HUES48 (cell line): ENCODE measurements at regions not wholly inside any gene's neighbourhood (a gene's known extent, or its start where the extent isn't known, plus 50 kb on each side); places are given as distances from the start of the nearest gene placed in this dataset.

Experiments
- H3K27ac ChIP-seq: one replicate; pipeline ENCODE4 v1.7.0; 2013; ENCODE audit warnings: low read depth, low read length, inconsistent platforms
- H3K27me3 ChIP-seq: 2 replicates; pipeline ENCODE4 v1.6.1; 2013; ENCODE audit warnings: mild to moderate bottlenecking, low read length; ENCODE audit not compliant: control insufficient read depth, insufficient read depth
- H3K36me3 ChIP-seq: 2 replicates; pipeline ENCODE4 v1.6.1; 2013; ENCODE audit warnings: low read length; ENCODE audit not compliant: control insufficient read depth, insufficient read depth
- H3K4me1 ChIP-seq: 2 replicates; pipeline ENCODE4 v1.6.1; 2013; ENCODE audit warnings: mild to moderate bottlenecking, low read length; ENCODE audit not compliant: control insufficient read depth, insufficient read depth
- H3K4me3 ChIP-seq: 2 replicates; pipeline ENCODE4 v1.5.1; 2013; ENCODE audit warnings: mild to moderate bottlenecking, low read depth, low read length
- H3K9ac ChIP-seq: 2 replicates; pipeline ENCODE4 v1.6.1; 2013; ENCODE audit warnings: mild to moderate bottlenecking, low read depth, low read length, moderate library complexity
- H3K9me3 ChIP-seq: 2 replicates; pipeline ENCODE4 v1.6.1; 2013; ENCODE audit warnings: low read length; ENCODE audit not compliant: control insufficient read depth, insufficient read depth

DNA sequence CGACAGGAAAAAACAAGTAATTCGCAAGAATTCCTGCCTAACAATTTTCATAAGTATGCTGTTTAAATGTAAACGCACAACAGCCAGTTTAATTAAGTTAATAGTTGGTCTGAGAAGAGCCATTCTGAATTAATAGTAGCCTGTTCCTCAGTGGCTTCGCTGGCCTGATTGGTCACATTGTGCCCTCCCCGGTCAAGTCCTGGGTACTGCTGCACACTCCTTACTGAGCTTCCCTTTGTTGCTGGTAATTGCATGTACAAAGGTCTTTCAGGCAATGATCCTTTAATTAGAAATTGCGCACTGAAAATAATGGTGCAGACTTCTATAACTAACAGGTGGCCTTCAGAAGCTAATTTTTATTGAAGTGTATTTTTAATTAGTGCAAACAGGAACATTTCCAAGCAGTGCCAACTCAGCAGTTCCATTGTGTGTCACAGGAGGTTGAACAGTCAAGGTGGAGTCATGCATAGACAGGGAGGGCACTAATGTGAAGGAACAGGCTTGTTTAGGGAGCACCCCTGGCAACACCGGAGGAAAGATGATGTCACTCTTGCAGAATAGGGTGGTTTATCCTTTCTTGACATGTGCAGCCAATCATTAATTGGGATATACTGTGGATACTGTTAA lies 92.6 kb upstream of the SLC22A23 start:
- Histone ChIP-seq H3K27me3 (no peaks in the 10 kb centered on the region), H3K9me3 (no peaks in the 10 kb centered on the region), H3K4me1 (no peaks in the 10 kb centered on the region), H3K9ac (no peak overlapping the region), H3K4me3 (no peak overlapping the region), H3K36me3 (no peaks in the 10 kb centered on the region), H3K27ac (no peak overlapping the region)

DNA sequence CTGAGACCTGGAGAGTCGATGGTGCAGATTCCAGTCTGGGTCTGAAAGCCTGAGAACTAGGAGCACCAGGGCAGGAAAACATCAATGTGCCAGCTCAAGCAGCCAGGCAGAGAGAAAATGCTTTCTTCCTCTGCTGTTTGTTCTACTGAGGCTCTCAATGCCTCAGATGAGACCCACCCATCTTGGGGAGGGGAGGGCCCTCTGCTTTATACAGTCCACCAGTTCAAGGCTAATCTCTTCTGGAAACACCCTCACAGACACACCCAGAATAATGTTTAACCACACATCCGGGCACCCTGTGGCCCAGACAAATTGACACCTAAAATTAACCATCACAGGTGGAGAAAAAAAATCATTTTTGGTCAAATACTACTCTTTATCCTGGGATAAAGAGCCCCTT lies 89.3 kb upstream of the SLC22A23 start:
- no peak overlapping the region for H3K4me3 ChIP-seq
- no peaks in the 10 kb centered on the region for H3K4me1 ChIP-seq
- no peaks in the 10 kb centered on the region for H3K27me3 ChIP-seq
- no peaks in the 10 kb centered on the region for H3K9me3 ChIP-seq
- no peak overlapping the region for H3K27ac ChIP-seq
- H3K36me3 ChIP-seq: no peaks in the 10 kb centered on the region
- no peak overlapping the region for H3K9ac ChIP-seq

- Histone ChIP-seq H3K9me3 (no peaks in the 10 kb centered on the region), H3K4me1 (no peaks in the 10 kb centered on the region), H3K27ac (no peak overlapping the region), H3K4me3 (no peak overlapping the region), H3K27me3 (no peaks in the 10 kb centered on the region), H3K9ac (no peak overlapping the region), H3K36me3 (no peaks in the 10 kb centered on the region)
Measured at GRCh38 chr6:3545156-3545555, 88.3 kb upstream of the SLC22A23 start.

- Histone ChIP-seq H3K27me3 (no peaks in the 10 kb centered on the region), H3K9me3 (no peaks in the 10 kb centered on the region), H3K36me3 (no peaks in the 10 kb centered on the region), H3K4me3 (no peak overlapping the region), H3K9ac (no peak overlapping the region), H3K4me1 (no peaks in the 10 kb centered on the region), H3K27ac (no peak overlapping the region)
Measured at GRCh38 chr6:3542032-3542640, 85.3 kb upstream of the SLC22A23 start.

DNA sequence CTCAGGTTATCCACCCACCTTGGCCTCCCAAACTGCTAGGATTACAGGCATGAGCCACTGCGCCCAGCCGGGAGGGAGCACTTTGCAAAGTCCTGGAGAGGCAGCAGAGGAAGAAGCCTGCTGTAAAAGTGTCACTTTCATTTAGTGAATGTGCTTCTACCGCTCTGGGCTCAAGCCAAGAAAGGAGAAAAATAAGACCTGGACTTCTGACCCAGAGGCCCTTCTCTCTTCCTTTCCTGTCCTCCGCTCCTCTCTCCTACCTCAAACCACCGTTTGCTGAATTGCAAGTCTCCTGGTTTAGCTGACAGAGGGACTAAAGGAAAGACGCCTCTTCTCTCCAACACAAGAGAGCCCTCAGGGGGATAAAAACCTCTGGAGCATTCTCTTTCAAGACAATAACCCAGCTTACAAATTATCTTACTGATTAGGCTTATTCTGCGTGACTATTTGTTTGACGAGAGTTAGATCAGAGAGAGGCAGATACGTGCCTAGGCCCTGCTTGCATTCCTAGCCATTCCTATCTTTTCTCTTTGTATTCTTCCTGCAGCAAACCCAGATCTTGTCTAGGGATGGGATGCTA lies 84.2 kb upstream of the SLC22A23 start:
- Histone ChIP-seq H3K9ac (no peak overlapping the region), H3K36me3 (no peaks in the 10 kb centered on the region), H3K27ac (peak overlapping the region; percentile 25)

GRCh38 chr6:3540253-3540820 lies 83.5 kb upstream of the SLC22A23 start:
- Histone ChIP-seq H3K9ac (no peak overlapping the region), H3K27me3 (no peaks in the 10 kb centered on the region), H3K36me3 (no peaks in the 10 kb centered on the region), H3K9me3 (no peaks in the 10 kb centered on the region), H3K4me1 (no peaks in the 10 kb centered on the region), H3K4me3 (no peak overlapping the region), H3K27ac (no peak overlapping the region)

More for the DNA sequence above, 84.2 kb upstream of the SLC22A23 start:
- Histone ChIP-seq H3K27me3 (no peaks in the 10 kb centered on the region), H3K4me1 (no peaks in the 10 kb centered on the region), H3K4me3 (no peak overlapping the region), H3K9me3 (no peaks in the 10 kb centered on the region)

GRCh38 chr6:3538536-3538935 lies 81.7 kb upstream of the SLC22A23 start:
- Histone ChIP-seq H3K4me3 (no peak overlapping the region), H3K27me3 (no peaks in the 10 kb centered on the region), H3K4me1 (no peaks in the 10 kb centered on the region), H3K9me3 (no peaks in the 10 kb centered on the region), H3K36me3 (no peaks in the 10 kb centered on the region), H3K27ac (no peak overlapping the region), H3K9ac (no peak overlapping the region)

DNA sequence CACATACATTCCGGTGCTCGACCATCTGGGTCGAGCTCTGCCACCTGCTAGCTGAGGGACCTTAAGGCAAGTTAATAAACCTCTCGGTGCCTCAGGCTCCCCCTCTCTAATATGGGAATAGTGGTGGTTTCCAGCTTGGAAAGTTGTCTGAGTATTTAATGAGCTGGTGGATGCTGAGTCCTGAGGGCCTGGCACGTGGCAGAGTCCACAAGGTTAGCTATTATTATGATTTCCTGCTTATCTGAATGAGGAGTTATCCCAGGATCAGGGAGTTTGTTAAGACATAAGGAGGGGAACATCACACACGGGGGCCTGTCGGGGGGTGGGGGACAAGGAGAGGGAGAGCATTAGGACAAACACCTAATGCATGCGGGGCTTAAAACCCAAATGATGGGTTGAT lies 80.1 kb upstream of the SLC22A23 start:
- no peaks in the 10 kb centered on the region for H3K36me3 ChIP-seq
- no peaks in the 10 kb centered on the region for H3K9me3 ChIP-seq
- H3K27ac ChIP-seq: no peak overlapping the region
- H3K27me3 ChIP-seq: no peaks in the 10 kb centered on the region
- no peak overlapping the region for H3K9ac ChIP-seq
- H3K4me3 ChIP-seq: no peak overlapping the region
- H3K4me1 ChIP-seq: no peaks in the 10 kb centered on the region

DNA sequence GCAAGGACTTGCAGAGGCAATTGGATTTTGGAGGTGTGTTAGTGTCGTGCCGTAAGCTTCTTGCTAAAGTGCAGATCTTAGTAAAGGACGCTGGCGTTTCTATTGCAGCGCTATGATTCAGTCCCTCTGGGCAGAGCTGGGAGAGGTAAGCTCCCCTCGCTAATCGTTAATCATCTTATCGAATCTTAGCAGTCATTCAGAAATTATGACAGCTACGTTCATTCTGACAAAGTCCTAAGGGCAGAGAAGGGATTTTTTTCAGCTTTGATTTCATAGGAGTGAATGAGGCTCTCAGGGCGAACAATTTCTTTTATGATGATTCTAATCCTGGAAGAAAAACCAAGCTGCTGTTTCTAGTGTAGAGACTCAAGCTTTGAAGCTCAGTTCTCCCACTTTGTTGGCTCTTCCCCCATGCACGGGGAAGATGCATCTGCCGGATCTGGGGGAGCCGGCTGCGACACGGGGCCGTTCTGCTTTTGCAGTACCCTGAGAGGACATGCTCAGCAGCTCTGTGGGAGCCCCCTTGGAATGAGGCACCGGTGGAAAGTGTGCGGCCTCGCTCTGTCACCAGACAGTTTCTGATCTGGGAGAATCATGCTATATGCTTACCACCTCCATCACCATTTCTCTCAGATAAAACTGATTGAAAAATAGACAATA lies 79.1 kb upstream of the SLC22A23 start:
- no peak overlapping the region for H3K4me3 ChIP-seq
- H3K27me3 ChIP-seq: no peaks in the 10 kb centered on the region

GRCh38 chr6:3535033-3535775 lies 78.4 kb upstream of the SLC22A23 start:
- Histone ChIP-seq H3K36me3 (no peaks in the 10 kb centered on the region), H3K27ac (no peak overlapping the region), H3K9ac (no peak overlapping the region), H3K27me3 (no peaks in the 10 kb centered on the region), H3K9me3 (no peaks in the 10 kb centered on the region), H3K4me3 (no peak overlapping the region), H3K4me1 (no peaks in the 10 kb centered on the region)

More for the DNA sequence above, 79.1 kb upstream of the SLC22A23 start:
- Histone ChIP-seq H3K9ac (no peak overlapping the region), H3K9me3 (no peaks in the 10 kb centered on the region), H3K36me3 (no peaks in the 10 kb centered on the region), H3K4me1 (no peaks in the 10 kb centered on the region), H3K27ac (no peak overlapping the region)
